Stimulated activated CD4-positive, alpha-beta T cell treated with anti-CD3 and anti-CD28 coated beads, Interleukin-15, amount 100 ng/mL, for 48 hours (primary cell): ENCODE measurements at regions not wholly inside any gene's neighbourhood (a gene's known extent, or its start where the extent isn't known, plus 50 kb on each side); places are given as distances from the start of the nearest gene placed in this dataset.

ENCODE experiments used
- DNase-seq, 2 donors: peaks; one replicate each; pipeline ENCODE4 v3.0.0-alpha.2; 2020; ENCODE audit warnings: low read depth in 2 of 2

DNA sequence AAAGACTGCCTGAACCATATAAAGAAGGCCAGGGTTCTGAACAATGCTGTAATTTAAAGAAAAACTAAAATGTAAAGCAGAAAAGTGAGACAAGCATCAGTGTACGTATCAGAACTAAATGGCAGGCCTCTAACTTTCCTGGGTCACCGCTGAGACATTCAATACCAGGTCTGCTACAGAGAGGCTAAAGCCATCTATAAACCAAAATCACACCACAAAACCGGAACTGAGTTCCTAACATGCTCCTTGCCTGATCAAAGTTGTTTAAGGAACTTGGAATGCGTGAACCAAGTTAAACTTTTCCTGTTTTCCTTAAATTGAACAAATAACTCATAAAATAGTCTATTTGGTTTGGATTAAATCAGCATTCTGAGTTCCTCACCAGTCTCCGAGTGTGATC is 55.3 kb upstream of the TECRL start:
- no peak for DNase-seq
